PC-3 (cell line): ENCODE measurements at regions not wholly inside any gene's neighbourhood (a gene's known extent, or its start where the extent isn't known, plus 50 kb on each side); places are given as distances from the start of the nearest gene placed in this dataset.

Experiments
- ATAC-seq: fragments of 200-7000 bp; cut with Tn5 transposase; 2 replicates; pipeline ENCODE4 v1.9.1; 2020; ENCODE audit warnings: mild to moderate bottlenecking, moderate library complexity
- BruUV-seq: library from RNA; stranded (reverse); fragments of 400-500 nt; replicated peaks from 2 replicates; lab custom pipeline; 2021; lab: Mats Ljungman, UMichigan
- CTCF ChIA-PET: fragments of 300-600 bp; sonication (Branson Sonifier 250); formaldehyde crosslinking; loops from one replicate; lab custom pipeline; 2022; ENCODE audit warnings: antibody characterized with exemption; lab: Charles Lee
- POLR2A ChIA-PET: fragments of 300-600 bp; sonication (Branson Sonifier 250); formaldehyde crosslinking; loops from one replicate; lab custom pipeline; 2022; ENCODE audit warnings: antibody characterized with exemption; ENCODE audit not compliant: unreplicated experiment; lab: Charles Lee
- DNase-seq: peaks from one replicate; pipeline ENCODE4 v3.0.0-alpha.2; 2015
- H2AFZ ChIP-seq: fragments of 300-600 bp; sonication (generic); 2 replicates; pipeline ENCODE4 v1.6.0; 2016; ENCODE audit warnings: antibody characterized with exemption, low read length
- H3F3A ChIP-seq: fragments of 300-600 bp; sonication (generic); one replicate; pipeline ENCODE4 v1.6.0; 2017; ENCODE audit warnings: antibody characterized with exemption, low read length, control low read depth, mild to moderate bottlenecking; ENCODE audit not compliant: unreplicated experiment
- H3K27ac ChIP-seq: fragments of 300-600 bp; sonication (generic); 2 replicates; pipeline ENCODE4 v1.5.1; 2016; ENCODE audit warnings: mild to moderate bottlenecking, low read length
- H3K27me3 ChIP-seq: fragments of 300-600 bp; sonication (generic); 2 replicates; pipeline ENCODE4 v1.6.1; 2016; ENCODE audit warnings: low read length, mixed read lengths
- H3K36me3 ChIP-seq: fragments of 300-600 bp; sonication (generic); 2 replicates; pipeline ENCODE4 v1.6.1; 2016; ENCODE audit warnings: low read depth, mixed run types, low read length, mixed read lengths
- H3K4me1 ChIP-seq: fragments of 300-600 bp; sonication (generic); 2 replicates; pipeline ENCODE4 v1.5.1; 2016; ENCODE audit warnings: low read length; ENCODE audit not compliant: insufficient read depth
- H3K4me2 ChIP-seq: fragments of 300-600 bp; sonication (generic); 2 replicates; pipeline ENCODE4 v1.6.0; 2016; ENCODE audit warnings: low read length
- H3K4me3 ChIP-seq: fragments of 300-600 bp; sonication (generic); 2 replicates; pipeline ENCODE4 v1.5.1; 2016; ENCODE audit warnings: mild to moderate bottlenecking, low read length, mixed read lengths
- H3K79me2 ChIP-seq: fragments of 300-600 bp; sonication (generic); 2 replicates; pipeline ENCODE4 v1.6.1; 2017; ENCODE audit warnings: low read length, mixed read lengths
- H3K9ac ChIP-seq: fragments of 300-600 bp; sonication (generic); 2 replicates; pipeline ENCODE4 v1.6.0; 2016; ENCODE audit warnings: mild to moderate bottlenecking, low read length
- H3K9me2 ChIP-seq: fragments of 300-600 bp; sonication (generic); replicated peaks from 2 replicates; pipeline ENCODE4 v1.6.1; 2016; ENCODE audit warnings: mixed run types, low read length, mixed read lengths
- H3K9me3 ChIP-seq: fragments of 300-600 bp; sonication (generic); 2 replicates; pipeline ENCODE4 v1.6.1; 2016; ENCODE audit warnings: low read length, mixed read lengths
- H4K20me1 ChIP-seq: fragments of 300-600 bp; sonication (generic); 2 replicates; pipeline ENCODE4 v1.6.1; 2016; ENCODE audit warnings: low read length, mixed read lengths
- CTCF ChIP-seq: fragments of 300-600 bp; sonication (generic); conservative IDR thresholded peaks from 2 replicates; pipeline ENCODE4 v1.5.1; 2017; ENCODE audit warnings: antibody characterized with exemption, low read depth, mild to moderate bottlenecking, low read length
- EZH2 ChIP-seq: fragments of 300-600 bp; sonication (generic); IDR thresholded peaks from one replicate; pipeline ENCODE4 v1.6.1; 2017; ENCODE audit warnings: antibody characterized with exemption, mild to moderate bottlenecking, low read length; ENCODE audit not compliant: unreplicated experiment
- EZH2phosphoT487 ChIP-seq: fragments of 300-600 bp; sonication (generic); IDR thresholded peaks from 2 replicates; pipeline ENCODE4 v1.6.1; 2018; ENCODE audit warnings: mild to moderate bottlenecking, antibody characterized with exemption, low read length, borderline replicate concordance
- intact Hi-C: fragments of 100-400 bp; cut with micrococcal nuclease; formaldehyde crosslinking; loops from 2 replicates; pipeline ENCODE4 v1.9.0; 2023

- H3K9me2 ChIP-seq = no peaks in the 10 kb centered on the region
- ATAC-seq = no peak
- no peak overlapping the region for H3K9ac ChIP-seq
- ChIA-PET POLR2A (no interaction called here), CTCF (no interaction called here)
- H3K4me2 ChIP-seq = no peak overlapping the region
- DNase-seq = no peak
- no peaks in the 10 kb centered on the region for H3K4me1 ChIP-seq
- H3K36me3 ChIP-seq = no peaks in the 10 kb centered on the region
- H3K4me3 ChIP-seq = no peak overlapping the region
- no peaks in the 10 kb centered on the region for H4K20me1 ChIP-seq
- no TSS peak for BruUV-seq
- no peaks in the 10 kb centered on the region for H3F3A ChIP-seq
- H2AFZ ChIP-seq = no peak overlapping the region
- H3K27ac ChIP-seq = no peak overlapping the region
- H3K9me3 ChIP-seq = no peaks in the 10 kb centered on the region
- intact Hi-C loops = no loop called here
- H3K27me3 ChIP-seq = no peaks in the 10 kb centered on the region
- H3K79me2 ChIP-seq = no peaks in the 10 kb centered on the region
- TF ChIP-seq CTCF = no peak
- TF ChIP-seq EZH2phosphoT487 = no peak
- no peak for TF ChIP-seq EZH2
These were observed 447.7 kb downstream of the KIF4B start for GRCh38 chr5:155461304-155461703.

DNA sequence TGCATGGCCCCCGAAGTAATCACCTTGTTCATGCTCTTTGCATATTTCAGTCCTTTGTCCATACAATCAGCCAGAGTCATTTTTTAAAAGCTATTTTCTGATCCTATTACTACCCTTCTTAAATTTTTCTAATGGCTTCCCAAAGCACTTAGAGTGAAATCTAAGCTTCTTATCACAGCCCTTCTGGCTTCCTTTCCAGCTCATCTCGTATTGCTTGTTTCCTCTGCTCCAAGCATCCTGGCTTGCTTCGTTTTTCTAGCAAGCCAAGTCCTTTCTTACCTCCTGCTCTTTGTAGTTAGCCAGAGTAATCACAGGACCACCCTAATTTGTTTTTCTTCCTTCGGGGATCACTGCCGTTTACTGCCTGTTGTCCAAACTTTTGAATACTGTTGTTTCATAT is 453.3 kb downstream of the KIF4B start:
- no peak overlapping the region for H3K27ac ChIP-seq

More for the DNA sequence above, 453.3 kb downstream of the KIF4B start:
- intact Hi-C loops = no loop called here
- ATAC-seq = no peak
- H3F3A ChIP-seq = no peaks in the 10 kb centered on the region
- CTCF ChIA-PET = no interaction called here
- H3K4me3 ChIP-seq = no peak overlapping the region
- H3K79me2 ChIP-seq = no peaks in the 10 kb centered on the region
- H3K9me2 ChIP-seq = no peaks in the 10 kb centered on the region
- no peaks in the 10 kb centered on the region for H3K27me3 ChIP-seq
- no peak for DNase-seq
- POLR2A ChIA-PET = no interaction called here
- no TSS peak for BruUV-seq
- no peaks in the 10 kb centered on the region for H3K36me3 ChIP-seq
- no peak overlapping the region for H2AFZ ChIP-seq
- no peak overlapping the region for H3K4me2 ChIP-seq
- no peaks in the 10 kb centered on the region for H3K4me1 ChIP-seq
- H4K20me1 ChIP-seq = no peaks in the 10 kb centered on the region
- H3K9me3 ChIP-seq = 0 out of 2 replicates have a peak, but pooled peaks cover 3% of the 10 kb centered on the region
- no peak overlapping the region for H3K9ac ChIP-seq
- no peak for TF ChIP-seq EZH2phosphoT487
- no peak for TF ChIP-seq EZH2
- no peak for TF ChIP-seq CTCF
